HG03108 (cell line): ENCODE measurements at regions not wholly inside any gene's neighbourhood (a gene's known extent, or its start where the extent isn't known, plus 50 kb on each side); places are given as distances from the start of the nearest gene placed in this dataset.

Experiments used
- ATAC-seq: cut with Tn5 transposase; IDR thresholded peaks from one replicate; pipeline ENCODE4 v1.9.1; 2021; ENCODE audit warnings: moderate library complexity; ENCODE audit not compliant: unreplicated experiment

DNA sequence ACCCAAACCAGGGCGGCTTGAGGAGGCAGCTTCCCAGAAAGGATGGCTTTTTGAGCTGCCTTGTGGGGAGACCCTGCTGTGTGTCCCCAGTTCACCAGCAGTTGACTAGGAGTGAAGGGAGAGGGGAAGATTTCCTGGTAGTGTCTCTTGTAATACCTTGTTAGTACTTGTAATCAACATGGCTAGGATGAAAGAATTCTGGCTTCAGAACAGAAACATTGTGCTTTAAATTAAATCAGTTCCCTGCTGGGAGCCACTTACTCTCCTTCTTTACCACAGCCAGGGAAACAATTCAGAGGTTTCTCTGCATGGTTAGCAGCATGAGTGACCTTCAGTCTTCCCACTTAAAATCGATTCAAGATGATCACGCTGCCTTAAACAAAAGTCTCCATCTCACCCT is 525.4 kb upstream of the ID4 start:
- no peak for ATAC-seq

DNA sequence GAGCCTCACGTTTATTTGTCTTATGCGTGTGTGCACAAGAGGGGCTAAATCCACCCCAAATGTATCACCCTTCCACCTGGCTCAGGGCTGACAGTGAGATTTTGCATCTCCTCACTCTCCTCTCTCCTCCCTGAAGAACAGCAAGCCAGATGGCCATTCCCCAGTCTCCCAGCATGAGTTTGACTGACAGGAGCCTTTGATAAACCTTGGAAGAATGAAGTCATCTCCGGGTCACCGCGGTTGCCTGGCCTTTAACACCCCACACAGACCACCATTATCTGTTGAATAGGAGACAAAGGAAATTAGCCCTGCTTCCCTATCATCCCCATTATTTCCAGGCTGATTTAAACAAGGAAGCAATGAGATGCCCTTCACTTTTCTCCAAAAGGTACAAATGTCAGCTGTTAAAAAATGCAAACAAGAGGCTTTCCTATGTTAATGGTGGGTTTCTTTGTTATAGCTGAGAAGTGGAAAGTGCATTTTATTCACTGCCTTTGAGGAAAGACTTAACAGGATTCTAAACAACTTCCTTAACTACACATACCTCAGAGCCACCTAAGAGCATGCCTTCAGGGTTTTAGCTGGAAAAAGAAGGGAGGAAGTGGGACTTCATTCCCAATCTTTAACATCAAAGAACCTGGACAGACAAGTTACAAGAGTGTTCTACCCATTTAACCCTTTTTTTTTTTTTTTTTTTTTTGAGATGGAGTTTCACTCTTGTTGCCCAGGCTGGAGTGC is 524.8 kb upstream of the ID4 start:
- no peak for ATAC-seq

DNA sequence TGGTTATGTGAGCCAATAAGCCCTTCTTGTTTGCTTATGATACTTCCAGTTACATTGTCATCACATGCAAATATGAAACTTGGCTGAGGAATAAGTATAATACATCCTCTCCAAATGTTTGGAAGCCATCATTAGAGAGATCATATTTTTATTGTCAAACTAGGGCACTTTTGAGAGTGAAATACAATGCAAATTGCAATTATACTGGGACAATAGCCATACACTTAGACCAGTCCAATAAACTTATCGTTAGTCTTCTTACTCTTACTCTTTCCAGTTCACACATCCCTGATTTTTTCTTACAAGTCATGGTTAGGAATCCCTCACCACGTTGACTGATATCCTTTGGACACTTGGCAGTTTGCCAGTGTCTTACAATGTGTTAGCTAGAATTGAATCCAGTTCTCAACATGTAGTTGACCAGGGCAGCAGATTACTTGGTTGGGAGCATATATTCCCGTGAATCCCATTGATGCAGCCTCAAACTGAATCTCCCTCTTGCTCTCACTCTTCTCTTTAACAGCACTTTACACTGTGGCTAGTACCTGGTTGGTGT is 519.7 kb upstream of the ID4 start:
- ATAC-seq, result no peak

DNA sequence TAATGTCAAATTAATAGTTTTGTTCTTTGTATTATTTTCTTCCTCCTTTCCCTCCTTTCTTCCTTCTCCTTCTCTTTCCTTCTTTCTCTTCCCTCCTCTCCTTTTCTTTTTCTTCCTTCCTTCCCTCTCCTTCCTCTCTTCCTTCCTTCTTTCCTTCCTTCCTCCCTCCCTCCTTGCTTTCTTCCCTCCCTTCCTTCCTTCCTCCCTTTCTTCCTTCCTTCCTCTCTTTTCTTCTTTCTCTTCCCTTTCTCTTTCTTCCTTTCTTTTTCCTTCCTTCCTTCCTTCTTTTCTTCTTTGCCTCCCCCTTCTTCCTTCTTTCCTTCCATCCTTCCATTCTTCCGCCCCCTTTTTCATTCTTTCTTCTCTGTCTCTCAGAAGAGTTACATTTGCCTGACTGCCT is 518.2 kb upstream of the ID4 start:
- no peak for ATAC-seq

DNA sequence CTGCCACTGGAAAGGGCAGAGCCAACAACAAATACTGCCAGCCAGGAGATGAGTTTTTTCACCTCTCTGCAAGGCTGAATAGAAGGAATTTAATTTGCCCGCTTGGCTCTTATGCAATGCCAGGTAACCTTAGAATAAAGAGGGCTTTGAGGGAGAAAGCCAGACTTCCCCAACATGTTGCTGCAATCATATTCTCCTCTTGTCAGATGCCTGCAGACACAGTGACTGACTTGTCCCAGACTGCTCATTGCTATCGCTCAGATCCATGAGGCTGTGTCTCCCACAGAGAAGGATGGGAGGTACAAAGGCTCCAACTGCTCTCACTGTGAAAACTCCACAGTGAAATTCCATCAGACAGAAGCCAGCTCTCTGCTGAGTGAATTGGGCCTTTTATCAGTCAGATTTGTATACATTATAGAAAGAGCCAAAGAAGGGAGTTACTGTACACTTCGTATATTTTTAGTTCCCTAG is 517.0 kb upstream of the ID4 start:
- no peak for ATAC-seq

DNA sequence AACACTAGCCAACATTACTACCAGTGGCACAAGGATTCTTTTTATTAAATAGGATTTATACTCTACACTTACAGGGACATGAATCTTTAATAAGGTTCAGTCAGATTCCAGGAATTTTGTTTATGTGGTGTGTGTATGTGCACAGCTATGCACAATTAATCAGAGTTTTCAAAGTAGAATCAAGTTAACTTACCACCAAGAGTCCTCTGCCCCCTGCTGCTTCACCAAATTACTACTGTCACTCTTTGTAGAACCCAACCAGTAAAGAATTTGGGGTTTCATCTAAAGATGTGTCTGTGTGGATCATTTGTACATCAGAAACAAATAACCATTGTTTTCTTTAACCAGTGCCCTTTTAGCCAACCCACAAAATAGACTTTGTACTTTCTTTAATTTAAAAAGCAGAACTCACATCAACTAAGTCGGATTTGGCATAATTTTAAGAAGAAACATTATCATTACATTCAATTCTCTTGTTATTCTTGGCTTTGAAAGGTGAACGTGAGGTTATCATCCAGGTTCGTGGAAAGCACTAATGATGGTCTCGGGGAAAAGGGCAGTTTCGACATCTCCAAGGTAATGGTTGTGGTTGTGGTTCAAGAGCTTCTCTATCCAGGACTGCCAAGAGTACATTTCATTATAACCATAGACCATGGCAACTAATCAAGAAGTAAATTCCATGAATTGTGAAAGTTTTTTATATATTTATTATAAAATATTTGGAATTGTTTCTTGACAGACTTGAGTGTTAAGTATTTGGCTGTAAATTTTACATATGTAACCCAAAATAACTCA is 514.3 kb upstream of the ID4 start:
- no peak for ATAC-seq

DNA sequence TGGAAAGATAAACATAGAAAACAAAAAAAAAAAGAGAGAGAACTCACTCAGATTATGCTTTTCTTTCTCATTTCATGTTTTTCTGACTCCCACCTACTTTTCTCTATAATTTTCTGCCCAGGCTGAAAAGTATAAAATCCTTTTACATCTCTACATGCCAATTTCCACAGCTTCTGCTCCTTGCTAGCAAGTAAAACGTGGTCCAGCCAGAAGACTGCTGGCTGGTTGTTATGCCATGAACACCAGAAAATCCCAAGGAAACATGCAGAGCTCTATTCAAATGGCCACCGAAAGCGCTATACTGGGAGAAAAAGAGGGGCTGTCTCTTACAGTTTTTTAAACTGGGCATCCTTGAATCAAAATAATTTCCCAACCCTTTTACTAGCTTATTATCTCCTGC is 512.8 kb upstream of the ID4 start:
- no peak for ATAC-seq

DNA sequence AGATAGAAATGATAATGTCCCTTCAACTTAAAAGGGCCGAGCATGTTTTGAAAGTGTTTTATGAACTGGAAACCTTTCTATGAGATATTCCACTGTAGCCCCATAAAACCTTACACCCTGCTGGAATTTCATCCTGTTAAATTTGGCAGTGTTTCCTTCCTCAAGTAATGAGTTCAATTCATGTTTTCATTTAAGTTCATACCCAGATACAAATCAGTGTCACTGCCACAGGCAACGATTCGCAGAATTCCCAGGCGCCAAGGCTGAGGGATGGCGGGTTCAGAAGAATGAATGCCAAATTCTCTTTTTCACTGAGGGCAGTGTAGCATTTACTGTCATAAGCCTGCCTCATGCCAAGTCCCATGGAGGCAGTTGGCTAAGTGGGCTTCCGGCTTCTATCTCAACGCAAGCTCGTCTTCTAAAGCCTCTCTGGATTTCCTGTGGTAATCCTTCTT is 511.8 kb upstream of the ID4 start:
- ATAC-seq, result no peak

DNA sequence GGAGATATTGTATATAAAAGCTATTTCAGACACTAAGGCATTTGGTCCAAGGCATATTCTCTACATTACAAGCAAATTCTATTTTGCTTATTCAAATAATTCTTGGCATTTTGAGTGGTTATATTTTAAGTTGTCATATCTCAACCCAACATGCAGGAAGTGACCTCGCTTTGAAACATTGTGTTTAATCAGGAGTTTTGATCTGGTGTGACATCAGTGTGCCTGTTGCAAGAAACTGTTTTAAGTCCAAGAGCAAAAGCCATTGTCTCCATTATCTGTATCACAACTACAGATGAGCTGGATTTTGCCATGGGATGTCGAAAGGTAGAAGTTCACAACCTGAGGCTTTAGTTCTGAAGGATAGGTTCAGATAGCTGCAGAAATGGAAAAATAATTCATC is 509.9 kb upstream of the ID4 start:
- ATAC-seq, result no peak

DNA sequence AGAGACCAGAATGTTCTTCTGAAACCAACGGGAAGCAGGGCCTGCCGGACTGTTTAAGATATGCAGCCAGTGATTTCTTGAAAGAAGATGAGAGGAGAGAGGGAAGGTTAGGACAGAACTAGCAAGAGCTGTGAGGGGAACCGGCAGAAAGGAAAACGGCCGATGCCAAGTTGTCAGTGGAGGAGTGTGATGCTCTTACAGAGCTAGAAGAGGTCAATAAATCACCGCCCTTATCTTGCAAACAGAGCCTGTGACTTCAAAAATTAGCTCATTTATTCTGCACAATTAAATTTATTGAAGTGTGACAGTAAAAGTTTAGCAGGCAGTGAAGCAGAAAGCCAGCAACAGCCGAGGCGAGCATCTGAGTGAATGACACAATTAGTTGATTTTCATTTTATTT is 509.5 kb upstream of the ID4 start:
- no peak for ATAC-seq

DNA sequence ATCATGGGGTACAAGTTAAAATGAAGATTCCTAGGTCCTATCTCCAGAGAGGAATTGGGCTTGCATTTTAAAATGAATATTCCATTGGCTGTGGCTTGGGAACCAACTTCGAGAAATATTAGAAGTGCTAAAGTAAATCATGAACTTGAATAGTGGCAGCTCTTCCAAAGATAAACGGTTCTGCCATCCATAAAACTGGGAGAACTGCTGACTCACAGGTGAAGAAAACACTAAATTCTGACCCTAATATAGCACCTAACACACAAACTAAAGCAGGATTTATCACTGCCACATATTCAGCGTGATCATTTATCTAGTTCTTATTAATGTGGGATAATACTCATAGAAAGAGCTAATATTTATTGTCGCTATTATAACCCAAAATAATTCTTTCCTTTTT is 508.1 kb upstream of the ID4 start:
- no peak for ATAC-seq

DNA sequence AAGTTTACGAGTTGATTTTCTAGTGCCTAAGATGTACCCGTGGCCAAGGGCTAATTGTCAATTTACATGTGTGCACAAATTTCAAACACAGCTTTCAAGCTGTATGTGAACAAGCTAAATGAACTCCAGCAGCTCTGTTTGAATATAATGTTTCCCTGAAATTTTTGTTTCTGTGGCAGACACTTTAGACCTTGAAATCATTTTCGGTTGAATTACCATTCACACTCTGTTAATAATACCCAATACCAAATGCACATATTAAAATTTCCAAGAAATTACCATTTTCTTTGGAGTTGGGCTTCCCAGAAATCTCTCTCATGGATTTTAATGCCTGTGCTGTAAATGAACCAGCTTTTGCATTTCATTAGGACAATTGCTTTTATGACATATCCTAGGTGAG is 506.1 kb upstream of the ID4 start:
- ATAC-seq, result no peak

DNA sequence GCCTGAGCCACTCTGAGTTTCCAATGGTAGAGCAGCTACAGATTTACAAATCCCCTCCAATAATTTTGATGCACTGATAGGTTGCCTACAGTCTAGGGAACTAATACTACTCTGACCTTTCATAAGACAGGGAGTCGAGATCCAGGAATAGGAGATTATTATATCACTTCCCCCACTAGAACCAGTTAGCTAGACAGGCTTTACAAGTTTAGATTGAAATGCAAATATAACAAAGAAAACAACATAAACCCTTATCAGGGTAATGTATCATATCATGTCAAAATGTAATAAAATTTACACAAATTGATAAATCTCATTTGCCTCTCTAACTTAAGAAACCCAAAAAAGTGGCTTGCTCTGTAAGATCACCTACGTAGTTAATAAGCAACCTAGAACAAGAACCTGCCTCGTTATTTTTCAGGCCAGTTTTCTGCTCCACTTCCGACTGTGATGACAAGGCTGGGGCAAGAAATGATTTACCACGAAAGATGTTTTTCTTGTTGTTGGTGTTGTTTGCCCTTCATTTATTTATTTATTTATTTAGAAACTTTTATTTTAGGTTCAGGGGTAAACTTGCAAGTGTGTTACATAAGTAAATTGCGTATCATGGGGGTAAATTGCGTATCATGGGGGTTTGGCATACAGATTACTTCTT is 504.2 kb upstream of the ID4 start:
- ATAC-seq, result no peak

DNA sequence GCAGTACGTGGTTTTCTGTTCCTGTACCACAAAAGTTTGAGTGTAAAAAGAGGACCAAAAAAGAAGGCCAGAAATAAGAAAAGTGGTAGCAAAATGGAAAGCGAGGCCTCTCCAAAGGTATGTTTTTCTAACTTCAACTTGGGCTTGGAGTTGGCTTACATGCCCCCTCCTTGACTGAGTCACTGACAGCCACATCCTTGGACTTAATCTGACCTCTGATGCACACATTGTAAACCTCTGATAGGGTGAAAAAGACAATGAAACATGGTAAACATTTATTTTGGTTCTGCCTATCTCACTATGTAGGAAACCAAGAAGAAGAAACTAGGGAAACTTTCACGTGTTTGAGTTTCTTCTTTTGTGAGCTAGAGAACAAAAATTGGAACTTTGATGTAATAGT is 503.2 kb upstream of the ID4 start:
- ATAC-seq, result no peak

DNA sequence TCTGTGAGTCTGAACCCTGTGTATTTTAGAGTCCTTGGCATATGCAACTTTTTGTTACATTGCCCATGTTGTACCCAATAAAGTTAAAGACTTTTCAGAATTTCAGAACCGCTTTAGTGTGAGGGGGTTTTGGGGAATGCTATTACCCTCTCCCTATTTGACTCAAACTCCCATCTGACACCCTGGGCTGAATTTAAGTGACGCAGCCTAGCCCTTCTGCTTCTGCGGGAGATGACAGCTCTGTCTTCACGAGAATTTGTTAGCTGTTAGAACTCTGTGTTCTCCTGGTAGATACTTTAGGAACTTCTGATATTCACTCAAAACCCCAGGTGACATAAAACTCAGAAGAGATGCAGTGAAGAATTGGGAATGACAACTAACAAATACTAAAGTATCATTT is 500.6 kb upstream of the ID4 start:
- no peak for ATAC-seq

DNA sequence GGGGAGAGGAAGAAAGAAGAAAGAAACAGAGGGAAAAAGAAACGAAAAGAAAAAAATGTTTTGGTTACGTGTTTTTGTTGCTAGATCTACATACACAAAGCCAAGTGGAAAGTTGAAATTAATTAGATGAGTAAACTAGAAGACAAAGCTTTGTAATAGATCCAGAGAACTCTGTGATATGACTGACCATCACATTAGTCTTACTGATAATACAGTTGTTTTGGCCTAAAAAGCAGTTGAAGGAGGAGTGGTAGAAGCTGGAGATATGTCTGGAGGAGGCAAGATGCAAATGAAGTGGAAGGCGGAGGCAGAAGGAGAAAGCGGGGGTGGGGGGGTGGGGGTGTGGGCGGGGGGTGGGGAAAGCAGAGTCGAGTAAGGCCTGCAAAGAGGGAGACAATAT is 500.1 kb upstream of the ID4 start:
- ATAC-seq, result no peak

DNA sequence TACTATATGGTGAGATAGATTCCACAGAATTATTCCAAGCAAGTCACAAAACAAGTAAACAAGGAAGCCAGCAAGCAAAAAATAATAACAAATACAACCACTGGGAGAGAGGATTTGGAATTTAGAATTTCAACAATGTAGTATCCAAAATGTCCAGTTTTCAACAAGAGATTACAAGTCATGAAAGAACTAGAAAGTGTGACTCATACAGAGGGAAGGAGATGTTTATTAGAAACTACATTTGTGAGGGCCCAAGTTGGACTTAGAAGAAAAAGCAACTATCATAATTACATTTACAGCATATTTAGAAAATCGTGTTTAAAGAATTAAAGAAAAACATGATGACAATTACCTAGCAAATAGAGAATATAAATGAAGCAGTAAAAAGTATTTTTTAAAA is 494.6 kb upstream of the ID4 start:
- no peak for ATAC-seq

DNA sequence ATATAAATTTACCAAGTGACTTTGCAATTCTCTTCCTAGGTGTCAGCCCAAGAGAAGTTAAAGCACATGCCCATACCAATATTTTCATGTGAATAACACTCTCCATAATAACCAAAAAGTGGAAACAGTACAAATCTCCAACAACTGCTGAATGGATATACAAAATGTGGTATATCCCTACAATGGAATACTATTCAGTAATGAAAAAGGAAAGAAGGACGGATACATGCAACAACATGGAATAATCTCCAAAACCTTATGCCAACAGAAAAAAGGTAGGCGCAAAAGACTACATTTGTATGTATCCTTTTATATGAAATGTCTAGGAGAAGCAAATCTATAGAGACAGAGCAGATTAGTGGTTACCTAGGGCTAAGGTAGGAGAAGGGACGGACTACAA is 487.7 kb upstream of the ID4 start:
- no peak for ATAC-seq

DNA sequence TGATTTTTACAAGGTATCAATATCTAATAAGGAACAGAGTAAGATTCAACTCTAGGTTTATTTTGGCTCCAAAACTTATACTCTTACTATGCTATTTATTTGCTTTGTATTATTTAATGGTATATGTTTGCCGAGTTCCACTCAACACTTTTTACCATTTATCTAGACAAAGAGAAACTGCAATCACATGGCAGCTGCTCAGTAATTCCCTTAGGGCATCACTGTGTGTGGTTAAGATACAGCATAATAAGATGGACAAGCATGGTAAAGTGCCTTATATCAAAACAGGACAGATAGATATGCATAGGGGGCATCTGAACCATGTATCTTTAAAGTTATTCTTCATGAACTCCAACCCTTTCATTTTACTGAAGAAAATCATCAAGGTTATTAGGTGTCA is 483.0 kb upstream of the ID4 start:
- ATAC-seq, result no peak

DNA sequence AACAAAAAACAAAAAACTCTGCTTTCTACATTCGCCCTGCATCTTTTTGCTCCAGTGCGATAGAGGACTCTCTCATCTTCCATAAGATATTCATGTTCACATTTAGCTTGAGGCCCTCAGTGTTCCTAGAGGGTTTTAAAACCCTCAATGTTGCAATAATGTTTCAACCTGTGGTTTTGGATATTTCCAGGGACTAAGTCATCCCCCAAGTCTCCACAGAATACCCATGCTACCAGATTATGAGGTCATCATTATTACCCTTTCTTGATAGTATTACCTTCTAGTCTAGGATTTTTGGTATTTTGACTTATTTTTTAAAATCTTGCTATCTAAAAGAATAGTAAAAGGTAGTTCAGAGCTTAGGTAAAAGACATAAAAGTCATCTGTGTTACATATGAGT is 480.5 kb upstream of the ID4 start:
- no peak for ATAC-seq

DNA sequence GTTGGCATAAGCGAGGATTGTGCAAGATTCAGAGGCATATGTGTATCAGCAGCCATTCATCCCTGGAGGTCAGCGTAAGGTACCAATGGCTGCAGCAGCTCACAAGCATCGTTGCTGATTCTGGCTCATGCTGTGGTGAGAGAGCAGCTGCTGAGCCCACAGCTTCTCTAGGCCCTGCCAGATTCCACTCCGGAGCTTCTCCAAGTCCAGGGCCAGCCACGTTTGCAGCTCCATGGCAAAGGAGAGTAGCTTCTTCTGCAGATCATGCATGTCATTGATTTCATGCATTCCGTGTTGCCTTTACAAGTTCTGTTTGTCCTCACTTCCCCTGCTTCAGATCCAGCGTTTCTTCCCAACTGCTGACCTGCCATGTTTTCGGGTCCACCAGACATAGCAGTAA is 474.8 kb upstream of the ID4 start:
- no peak for ATAC-seq

DNA sequence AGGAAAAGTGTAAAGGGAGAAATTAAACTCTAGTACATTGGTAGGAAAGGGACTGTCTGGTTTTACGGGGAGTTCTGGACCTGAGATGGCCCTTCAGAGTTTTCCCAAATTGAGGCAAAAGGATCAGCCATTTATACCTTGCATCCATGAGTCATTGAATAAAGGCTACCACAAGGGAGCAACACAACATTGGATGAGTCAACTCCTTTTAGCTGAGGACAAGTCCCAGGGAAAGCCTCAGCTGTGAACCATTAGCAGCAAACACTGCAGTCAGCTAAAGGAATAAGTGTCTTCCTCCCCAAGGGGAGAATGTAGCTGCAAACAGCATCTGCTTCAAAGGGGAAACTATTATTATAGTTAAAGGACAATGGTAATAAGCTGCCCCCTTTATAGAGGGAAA is 468.7 kb upstream of the ID4 start:
- no peak for ATAC-seq
